HG03135 (cell line): ENCODE measurements at regions not wholly inside any gene's neighbourhood (a gene's known extent, or its start where the extent isn't known, plus 50 kb on each side); places are given as distances from the start of the nearest gene placed in this dataset.
A peak's percentile ranks its signal among the peaks of the same experiment; 100 is the strongest.

Experiments
- ATAC-seq: cut with Tn5 transposase; IDR thresholded peaks from one replicate; pipeline ENCODE4 v1.9.1; 2021; ENCODE audit warnings: mild to moderate bottlenecking, moderate library complexity; ENCODE audit not compliant: unreplicated experiment

DNA sequence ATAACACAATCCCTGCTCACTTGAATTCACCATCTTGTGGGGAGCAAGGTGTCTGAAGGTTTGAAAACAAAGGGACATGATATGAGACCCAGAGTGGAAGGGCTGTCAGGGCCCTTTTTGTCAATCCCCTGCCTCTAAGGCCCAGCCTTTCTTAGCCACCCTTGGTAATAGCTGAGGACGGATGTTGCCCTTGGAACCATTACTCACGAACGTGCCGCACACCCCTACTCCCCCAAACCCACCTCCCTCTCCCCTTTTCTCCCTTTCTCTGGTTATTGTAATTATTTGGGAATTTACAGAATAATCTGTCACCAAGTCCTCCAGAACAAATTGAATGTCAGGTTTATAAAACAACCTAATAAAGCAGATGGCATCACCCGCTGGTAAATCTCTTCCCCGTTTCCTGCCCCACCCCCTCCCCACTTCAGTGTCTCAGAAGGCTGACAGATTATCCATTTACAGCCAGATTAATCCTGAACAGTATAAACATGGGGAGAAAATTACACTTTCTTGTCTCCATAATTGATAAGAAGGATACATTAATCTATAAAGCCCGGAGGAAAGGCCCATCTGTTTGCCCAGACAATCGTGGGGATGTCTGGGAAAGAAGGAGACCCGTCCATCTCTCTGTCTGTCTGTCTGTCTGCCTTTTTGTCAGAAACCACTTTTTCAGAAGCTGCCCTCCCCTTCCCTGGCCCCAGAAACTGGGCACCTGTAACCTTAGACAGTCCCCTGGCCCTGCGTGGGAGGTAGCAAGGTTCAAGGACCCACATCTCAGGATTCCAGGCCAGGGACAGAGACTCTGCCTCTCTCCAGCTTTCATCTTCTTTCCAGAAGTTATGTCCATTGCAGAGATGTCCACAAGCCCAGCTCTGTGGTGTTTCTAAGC is 60.6 kb upstream of the CD34 start:
- no peak for ATAC-seq

GRCh38 chr1:207970329-207971233 is 59.7 kb upstream of the CD34 start:
- ATAC-seq: no peak

- ATAC-seq: no peak
Observed at GRCh38 chr1:207969528-207969927, 58.6 kb upstream of the CD34 start.

DNA sequence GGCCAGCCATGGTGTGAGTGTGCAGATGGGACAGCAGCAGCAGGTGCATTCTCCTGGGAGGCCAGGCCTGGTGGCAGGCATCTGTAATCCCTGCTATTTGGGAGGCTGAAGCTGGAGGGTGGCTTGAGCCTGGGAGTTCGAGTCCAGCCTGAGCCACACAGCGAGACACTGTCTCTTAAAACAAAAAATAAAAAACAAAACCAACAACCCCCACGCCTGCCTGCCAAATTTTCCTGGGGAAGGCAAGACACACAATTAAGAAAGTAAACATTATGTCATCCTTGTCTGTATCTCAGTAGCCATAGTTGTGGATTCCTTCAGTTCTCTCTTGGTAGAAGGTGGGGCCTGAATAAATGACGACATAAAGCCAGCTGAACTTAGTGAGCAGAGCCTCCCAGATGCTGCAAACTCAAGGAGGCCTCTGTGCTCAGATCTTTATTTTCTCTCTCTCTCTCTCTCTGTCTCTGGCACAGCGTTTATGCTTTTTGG is 57.6 kb upstream of the CD34 start:
- no peak for ATAC-seq

- no peak for ATAC-seq
Observed at GRCh38 chr1:207967703-207968102, 56.8 kb upstream of the CD34 start.

- ATAC-seq: no peak
Observed at GRCh38 chr1:207966521-207966920, 55.6 kb upstream of the CD34 start.

GRCh38 chr1:207965392-207966387 is 54.8 kb upstream of the CD34 start:
- no peak for ATAC-seq

- ATAC-seq: no peak
Observed at GRCh38 chr1:207964195-207964966, 53.5 kb upstream of the CD34 start.

- ATAC-seq: peak; percentile 78
Observed at GRCh38 chr1:207963427-207964194, 52.7 kb upstream of the CD34 start.

DNA sequence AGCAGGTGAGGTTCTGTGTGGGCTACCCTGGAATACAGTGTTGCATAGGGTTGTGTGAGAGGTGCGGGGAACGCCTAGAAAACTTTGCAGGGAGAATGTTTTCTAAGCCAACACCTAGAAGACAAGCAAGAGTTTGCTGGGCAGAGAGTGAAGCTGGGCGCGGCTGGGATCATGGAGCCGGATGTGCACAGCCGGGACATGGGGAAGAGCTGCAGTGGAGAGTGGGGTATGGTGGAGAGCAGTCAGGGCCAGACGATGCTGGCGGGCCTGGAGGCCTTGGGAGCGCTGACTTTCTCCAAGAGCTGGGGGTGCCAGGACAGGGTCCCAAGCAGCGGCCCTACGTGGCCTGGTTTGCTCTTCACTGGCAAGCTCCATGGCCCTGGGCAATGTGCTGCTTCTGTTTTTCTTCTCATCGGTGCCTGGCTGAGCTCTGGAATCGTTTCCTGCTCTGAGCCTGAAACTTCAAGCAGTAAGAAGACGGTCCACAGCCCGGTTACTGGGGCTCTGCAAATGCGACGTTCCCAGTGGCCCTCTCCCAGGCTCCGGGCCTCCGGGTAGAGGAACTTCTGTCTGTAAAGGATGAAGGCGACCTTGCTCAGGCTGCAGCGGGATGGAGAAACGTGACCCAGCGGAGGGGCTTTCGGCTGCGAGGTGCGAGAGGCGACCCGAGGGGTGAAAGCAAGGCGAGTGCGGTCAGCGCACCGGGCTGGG is 51.9 kb upstream of the CD34 start:
- peak; percentile 32 for ATAC-seq
